ENCODE measurements at regions not wholly inside any gene's neighbourhood (a gene's known extent, or its start where the extent isn't known, plus 50 kb on each side); places are given as distances from the start of the nearest gene placed in this dataset.
"Not testable (repeated sequence)": the region's sequence is repeated elsewhere in the genome, so short reads cannot be mapped to it uniquely, and the experiment has no call there.

DNA sequence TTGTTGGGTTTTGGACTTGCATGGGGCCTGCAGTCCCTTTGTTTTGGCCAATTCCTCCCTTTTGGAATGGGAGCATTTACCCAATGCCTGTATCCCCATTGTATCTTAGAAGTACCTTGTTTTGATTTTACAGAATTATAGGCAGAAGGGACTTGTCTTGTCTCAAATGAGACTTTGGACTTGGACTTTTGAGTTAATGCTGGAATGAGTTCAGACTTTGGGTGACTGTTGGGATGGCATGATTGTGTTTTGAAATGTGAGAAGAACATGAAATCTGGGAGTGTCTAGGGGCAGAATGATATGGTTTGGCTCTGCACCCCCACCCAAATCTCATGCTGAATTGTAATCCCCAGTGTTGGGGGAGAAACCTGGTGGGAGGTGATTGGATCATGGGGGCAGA is 76.8 kb upstream of the MKI67 start:
- no peak for DNase-seq (ENCODE audit: low spot score)
- TF ChIP-seq, protein P1, sequence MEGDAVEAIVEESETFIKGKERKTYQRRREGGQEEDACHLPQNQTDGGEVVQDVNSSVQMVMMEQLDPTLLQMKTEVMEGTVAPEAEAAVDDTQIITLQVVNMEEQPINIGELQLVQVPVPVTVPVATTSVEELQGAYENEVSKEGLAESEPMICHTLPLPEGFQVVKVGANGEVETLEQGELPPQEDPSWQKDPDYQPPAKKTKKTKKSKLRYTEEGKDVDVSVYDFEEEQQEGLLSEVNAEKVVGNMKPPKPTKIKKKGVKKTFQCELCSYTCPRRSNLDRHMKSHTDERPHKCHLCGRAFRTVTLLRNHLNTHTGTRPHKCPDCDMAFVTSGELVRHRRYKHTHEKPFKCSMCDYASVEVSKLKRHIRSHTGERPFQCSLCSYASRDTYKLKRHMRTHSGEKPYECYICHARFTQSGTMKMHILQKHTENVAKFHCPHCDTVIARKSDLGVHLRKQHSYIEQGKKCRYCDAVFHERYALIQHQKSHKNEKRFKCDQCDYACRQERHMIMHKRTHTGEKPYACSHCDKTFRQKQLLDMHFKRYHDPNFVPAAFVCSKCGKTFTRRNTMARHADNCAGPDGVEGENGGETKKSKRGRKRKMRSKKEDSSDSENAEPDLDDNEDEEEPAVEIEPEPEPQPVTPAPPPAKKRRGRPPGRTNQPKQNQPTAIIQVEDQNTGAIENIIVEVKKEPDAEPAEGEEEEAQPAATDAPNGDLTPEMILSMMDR (IDR thresholded peaks at IDR 0.05; ENCODE audit: extremely low read depth, missing control alignments), result no peak

DNA sequence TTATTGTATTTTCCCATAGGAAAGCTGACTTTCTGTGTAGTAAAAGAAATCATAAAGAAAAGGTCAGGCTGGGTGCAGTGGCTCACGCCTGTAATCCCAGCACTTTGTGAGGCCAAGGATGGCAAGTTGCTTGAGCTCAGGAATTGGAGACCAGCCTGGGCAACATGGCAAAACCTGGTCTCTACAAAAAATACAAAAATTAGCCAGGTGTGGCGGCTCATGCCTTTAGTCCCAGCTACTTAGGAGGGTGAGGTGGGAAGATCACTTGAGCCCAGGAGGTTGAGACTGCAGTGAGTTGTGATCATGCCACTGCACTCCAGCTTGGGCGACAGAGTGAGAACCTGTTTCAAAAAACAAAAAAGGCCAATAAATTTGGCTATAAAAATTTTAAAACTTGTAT is 79.4 kb upstream of the MKI67 start:
- not testable (repeated sequence) for DNase-seq (ENCODE audit: low spot score)

DNA sequence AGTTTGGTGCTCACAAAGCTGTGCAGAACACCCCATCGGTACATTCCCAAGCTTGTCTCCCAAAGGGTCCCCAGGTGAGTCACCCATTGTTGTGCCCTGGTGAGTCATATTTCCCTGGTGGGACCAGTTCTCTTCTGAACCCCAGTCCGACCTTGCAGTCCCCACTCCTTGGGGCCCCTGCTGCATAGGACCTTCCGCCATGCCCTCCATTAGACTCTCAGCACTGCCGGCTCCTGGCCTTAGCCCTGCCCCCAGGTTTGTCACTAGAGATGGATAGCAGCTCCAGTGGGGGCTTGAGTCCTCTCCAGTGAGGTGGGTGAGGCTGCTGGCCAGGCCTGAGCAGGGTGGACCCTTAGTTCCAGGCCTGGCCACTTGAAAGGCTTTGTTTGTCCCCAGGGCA is 80.5 kb upstream of the MKI67 start:
- no peak for DNase-seq (ENCODE audit: low spot score)
- TF ChIP-seq, protein P1 (IDR thresholded peaks at IDR 0.05; ENCODE audit: extremely low read depth, missing control alignments), result no peak

DNA sequence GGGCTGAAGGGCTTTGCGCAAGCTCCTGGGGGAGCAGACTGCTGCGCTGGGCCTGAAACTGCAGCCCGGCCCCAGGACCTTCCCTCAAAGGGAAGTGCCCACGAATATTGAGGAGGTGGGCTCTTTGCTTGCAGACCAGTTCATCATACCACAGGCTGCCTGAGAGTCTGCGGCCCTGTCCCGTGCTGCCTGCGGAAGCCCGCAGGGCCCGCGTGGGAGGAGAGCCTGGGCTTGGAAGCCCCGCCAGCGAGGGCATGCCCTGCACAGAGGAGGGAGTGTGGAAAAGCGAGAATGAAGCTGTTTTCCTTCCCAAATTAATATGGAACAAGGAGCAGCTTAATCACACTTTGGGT is 83.6 kb upstream of the MKI67 start:
- TF ChIP-seq, protein P1 (IDR thresholded peaks at IDR 0.05; ENCODE audit: extremely low read depth, missing control alignments), result no peak

DNA sequence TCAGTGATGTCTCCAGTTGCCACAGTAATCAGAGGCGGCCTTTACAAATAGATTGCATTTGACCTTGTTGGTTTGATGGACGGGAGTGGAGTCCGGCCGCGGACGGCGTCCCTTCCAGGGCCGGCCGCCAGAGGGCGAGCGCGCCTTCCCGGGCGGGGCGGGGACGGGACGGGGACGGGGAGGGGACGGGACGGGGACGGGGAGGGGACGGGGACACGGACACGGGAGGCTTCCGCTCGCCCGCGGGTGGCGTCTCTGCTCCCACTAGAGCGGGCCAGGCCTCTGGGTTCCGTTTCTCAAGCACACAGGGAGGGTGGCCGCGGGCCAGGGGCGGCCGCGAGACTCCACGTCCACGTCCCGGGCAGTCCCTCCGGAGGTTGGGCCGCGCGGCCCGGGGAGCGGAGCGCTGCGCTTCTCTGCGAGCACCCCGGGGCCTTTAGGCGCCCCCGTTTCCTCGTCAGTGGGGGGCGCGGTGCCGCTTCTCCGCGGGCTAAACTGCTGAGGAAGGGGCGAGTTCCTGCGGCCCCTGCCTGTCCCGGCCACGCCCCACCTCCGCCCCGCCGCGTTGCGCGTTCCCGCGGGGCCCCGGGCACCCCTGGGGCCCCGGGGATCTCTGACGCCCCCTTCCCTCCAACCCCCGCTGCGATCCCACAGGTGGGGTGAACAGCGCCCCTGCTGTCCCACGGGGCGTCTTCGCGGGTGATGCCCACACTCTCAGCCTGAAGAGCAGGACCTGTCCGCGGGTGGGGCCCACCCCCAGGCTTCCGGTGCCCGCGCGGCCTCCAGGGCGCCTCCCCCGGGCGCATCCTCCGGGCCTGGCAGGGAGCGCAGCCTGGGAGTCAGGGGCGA is 84.2 kb upstream of the MKI67 start:
- DNase-seq (ENCODE audit: low spot score), result peak; percentile 87
- TF ChIP-seq, protein P1 (IDR thresholded peaks at IDR 0.05; ENCODE audit: extremely low read depth, missing control alignments), result peak; percentile 72

More for the DNA sequence above, 83.6 kb upstream of the MKI67 start:
- DNase-seq (ENCODE audit: low spot score), result no peak

DNA sequence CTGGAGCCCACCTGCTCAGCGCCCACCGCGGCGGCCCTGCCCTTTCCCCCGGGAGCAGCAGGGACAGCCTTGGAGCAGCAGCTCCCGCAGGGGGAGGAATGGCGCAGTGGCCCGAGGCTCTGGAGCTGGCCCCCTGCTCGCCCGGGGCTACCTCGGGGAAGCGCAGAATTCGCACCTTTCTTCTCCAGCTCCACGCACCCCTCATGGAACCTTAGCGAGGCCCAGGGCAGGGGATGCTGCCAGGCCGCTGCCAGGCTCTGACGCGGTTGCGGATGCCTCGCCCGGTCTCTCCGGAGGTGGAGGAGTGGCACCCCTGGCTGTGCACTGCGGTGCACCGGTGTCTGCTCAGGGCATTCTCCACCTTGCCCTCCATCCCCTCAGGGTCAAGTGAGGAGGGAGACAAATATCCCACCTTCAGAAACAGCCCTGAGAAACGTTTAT is 84.9 kb upstream of the MKI67 start:
- DNase-seq (ENCODE audit: low spot score), result peak; percentile 28
- TF ChIP-seq, protein P1 (IDR thresholded peaks at IDR 0.05; ENCODE audit: extremely low read depth, missing control alignments), result no peak

DNA sequence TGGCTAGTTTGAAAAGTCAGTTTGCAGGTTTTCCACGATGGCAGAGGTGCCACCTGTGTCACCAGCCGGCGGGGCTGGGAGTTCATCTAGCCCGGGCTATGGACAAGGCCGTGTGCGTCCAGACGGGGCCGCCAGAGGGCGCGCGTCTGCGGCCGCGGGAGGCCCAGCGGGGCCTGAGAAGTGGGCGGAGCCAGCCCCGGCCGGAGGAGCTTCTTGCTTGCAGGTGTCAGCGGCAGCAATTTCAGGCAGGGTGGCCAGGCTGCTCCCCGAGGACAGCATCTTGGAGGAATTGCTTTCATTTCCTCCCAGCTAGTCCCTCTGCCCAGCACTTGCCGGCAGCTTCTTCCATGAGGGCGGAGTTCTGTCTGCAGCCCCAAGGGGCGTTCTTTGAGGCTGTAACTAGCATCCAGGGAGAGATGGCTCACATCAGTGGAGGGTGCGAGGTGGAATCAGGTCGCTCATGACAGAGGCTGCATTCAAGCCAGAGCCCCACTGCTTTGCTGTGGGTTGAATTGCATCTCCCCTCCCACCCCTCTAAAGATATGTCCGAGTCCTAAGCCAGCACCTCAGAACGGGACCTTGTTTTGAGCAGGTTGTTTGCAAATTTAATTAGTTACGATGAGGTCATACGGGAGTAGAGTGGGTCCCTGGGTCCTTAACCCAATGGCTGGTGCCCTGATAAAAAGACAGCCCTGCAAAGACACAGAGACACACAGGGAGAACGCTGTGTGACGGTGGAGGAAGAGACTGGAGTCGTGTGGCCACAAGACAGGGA is 85.9 kb upstream of the MKI67 start:
- TF ChIP-seq, protein P1 (IDR thresholded peaks at IDR 0.05; ENCODE audit: extremely low read depth, missing control alignments), result peak; percentile 89
- peak; percentile 95 for DNase-seq (ENCODE audit: low spot score)
